ENCODE measurements at regions not wholly inside any gene's neighbourhood (a gene's known extent, or its start where the extent isn't known, plus 50 kb on each side); places are given as distances from the start of the nearest gene placed in this dataset.
A peak's percentile ranks its signal among the peaks of the same experiment; 100 is the strongest.

DNA sequence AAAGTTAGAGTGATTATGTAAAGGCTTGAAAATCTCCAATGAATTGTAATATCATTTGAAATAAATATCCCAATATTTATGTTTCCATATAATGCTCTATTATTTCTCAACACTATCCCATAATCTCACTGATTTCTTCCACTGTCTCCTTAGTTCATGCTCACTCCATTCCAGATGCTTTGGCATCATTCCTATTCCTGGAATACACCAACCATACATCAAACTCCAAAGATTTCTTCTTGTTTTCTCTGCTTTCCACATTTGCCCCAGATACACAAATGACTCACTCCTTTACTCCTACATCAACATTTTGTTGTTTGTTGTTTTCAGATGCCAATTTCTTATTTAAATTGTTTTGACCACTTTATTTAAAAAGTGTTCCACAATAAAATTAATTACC lies 1390.8 kb downstream of the ZPLD1 start:
- no peak overlapping the region for H2BK15ac ChIP-seq (ENCODE audit: low read length)
- no peak overlapping the region for H3K18ac ChIP-seq (ENCODE audit: low read length)
- H3K4me3 ChIP-seq (ENCODE audit: low read length in 2 of 2), result no peak overlapping the region
- H3K27ac ChIP-seq (replicated peaks; ENCODE audit: low read length), result no peak overlapping the region
- H2BK120ac ChIP-seq (ENCODE audit: low read depth, low read length), result no peak overlapping the region
- H3K14ac ChIP-seq (ENCODE audit: low read length), result no peak overlapping the region
- H3K79me1 ChIP-seq (ENCODE audit: low read depth, low read length), result no peaks in the 10 kb centered on the region
- DNase-seq (ENCODE audit: low spot score), result no peak
- H3K4me2 ChIP-seq (ENCODE audit: insufficient read depth, low read length, poor library complexity, severe bottlenecking), result no peak overlapping the region
- H2BK5ac ChIP-seq (ENCODE audit: low read length), result no peak overlapping the region
- no peak overlapping the region for H4K91ac ChIP-seq (ENCODE audit: low read depth, low read length, poor library complexity)
- no peaks in the 10 kb centered on the region for H3K9me3 ChIP-seq (replicated peaks in 1 of 2; ENCODE audit: control insufficient read depth in 2 of 2, insufficient read depth in 1 of 2, low read depth in 1 of 2, low read length in 2 of 2)
- H2AK5ac ChIP-seq (ENCODE audit: low read depth, low read length), result no peak overlapping the region
- peaks cover 0 to 1% of the 10 kb centered on the region in 2 donors for H3K4me1 ChIP-seq (ENCODE audit: control insufficient read depth in 2 of 2, insufficient read depth in 1 of 2, low read depth in 1 of 2, low read length in 2 of 2)
- no peaks in the 10 kb centered on the region for H3K36me3 ChIP-seq (replicated peaks in 1 of 2; ENCODE audit: control insufficient read depth in 2 of 2, insufficient read depth in 2 of 2, low read length in 2 of 2)
- no peak overlapping the region for H3K9ac ChIP-seq (ENCODE audit: low read depth, low read length, poor library complexity)
- H4K8ac ChIP-seq (ENCODE audit: low read depth, low read length), result no peak overlapping the region
- H3K23ac ChIP-seq (ENCODE audit: low read depth, low read length, poor library complexity), result no peak overlapping the region
- no peaks in the 10 kb centered on the region for H3K27me3 ChIP-seq (ENCODE audit: control insufficient read depth in 3 of 3, insufficient read depth in 3 of 3, low read depth in 1 of 3, low read length in 3 of 3)
- no peak overlapping the region for H3K4ac ChIP-seq (ENCODE audit: low read length)
- H2BK12ac ChIP-seq (ENCODE audit: low read length), result no peak overlapping the region
- H2AFZ ChIP-seq (ENCODE audit: low read length), result no peak overlapping the region

DNA sequence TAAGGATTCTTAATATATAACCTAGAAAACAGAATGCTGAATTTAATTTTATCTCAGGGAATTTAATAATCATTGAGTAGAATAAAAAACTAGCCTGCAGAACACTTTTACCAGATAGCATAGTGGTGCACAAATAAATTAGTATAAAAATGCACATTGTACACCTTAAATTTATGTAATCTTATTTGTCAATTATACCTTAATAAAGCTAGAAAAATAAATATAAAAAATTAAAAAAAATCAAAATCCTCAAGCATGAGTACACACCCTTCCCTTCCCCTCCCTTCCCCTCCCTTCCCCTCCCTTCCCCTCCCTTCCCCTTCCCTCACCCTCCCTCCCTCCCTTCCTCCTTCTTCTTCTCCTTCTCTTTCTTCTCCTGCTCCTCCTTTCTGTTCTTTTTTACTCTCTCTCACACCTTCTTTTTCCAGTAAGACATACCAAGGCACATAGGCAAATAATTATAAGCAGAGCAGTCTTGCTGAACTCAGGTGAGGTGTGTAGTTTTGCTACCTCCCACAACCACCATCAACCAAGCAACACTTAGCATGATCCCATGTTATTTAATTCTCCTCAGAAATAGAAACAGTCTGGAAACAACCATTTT lies 1395.0 kb downstream of the ZPLD1 start:
- Histone ChIP-seq H3K4me1 (ENCODE audit: control insufficient read depth in 2 of 2, insufficient read depth in 1 of 2, low read depth in 1 of 2, low read length in 2 of 2) (no peaks in the 10 kb centered on the region), H3K9ac (ENCODE audit: low read depth, low read length, poor library complexity) (no peak overlapping the region), H2AFZ (ENCODE audit: low read length) (no peak overlapping the region), H3K18ac (ENCODE audit: low read length) (no peak overlapping the region), H2BK120ac (ENCODE audit: low read depth, low read length) (no peak overlapping the region), H2BK12ac (ENCODE audit: low read length) (no peak overlapping the region), H4K91ac (ENCODE audit: low read depth, low read length, poor library complexity) (no peak overlapping the region), H3K4ac (ENCODE audit: low read length) (no peak overlapping the region), H2BK5ac (ENCODE audit: low read length) (no peak overlapping the region), H3K36me3 (replicated peaks in 1 of 2; ENCODE audit: control insufficient read depth in 2 of 2, insufficient read depth in 2 of 2, low read length in 2 of 2) (no peaks in the 10 kb centered on the region), H3K4me3 (ENCODE audit: low read length in 2 of 2) (no peak overlapping the region), H3K23ac (ENCODE audit: low read depth, low read length, poor library complexity) (no peak overlapping the region), H4K8ac (ENCODE audit: low read depth, low read length) (no peak overlapping the region), H3K27me3 (ENCODE audit: control insufficient read depth in 3 of 3, insufficient read depth in 3 of 3, low read depth in 1 of 3, low read length in 3 of 3) (no peaks in the 10 kb centered on the region), H3K27ac (replicated peaks; ENCODE audit: low read length) (no peak overlapping the region), H3K4me2 (ENCODE audit: insufficient read depth, low read length, poor library complexity, severe bottlenecking) (no peak overlapping the region), H2AK5ac (ENCODE audit: low read depth, low read length) (no peak overlapping the region), H3K9me3 (replicated peaks in 1 of 2; ENCODE audit: control insufficient read depth in 2 of 2, insufficient read depth in 1 of 2, low read depth in 1 of 2, low read length in 2 of 2) (no peaks in the 10 kb centered on the region), H2BK15ac (ENCODE audit: low read length) (no peak overlapping the region), H3K79me1 (ENCODE audit: low read depth, low read length) (no peaks in the 10 kb centered on the region), H3K14ac (ENCODE audit: low read length) (no peak overlapping the region)
- DNase-seq (ENCODE audit: low spot score), result no peak

DNA sequence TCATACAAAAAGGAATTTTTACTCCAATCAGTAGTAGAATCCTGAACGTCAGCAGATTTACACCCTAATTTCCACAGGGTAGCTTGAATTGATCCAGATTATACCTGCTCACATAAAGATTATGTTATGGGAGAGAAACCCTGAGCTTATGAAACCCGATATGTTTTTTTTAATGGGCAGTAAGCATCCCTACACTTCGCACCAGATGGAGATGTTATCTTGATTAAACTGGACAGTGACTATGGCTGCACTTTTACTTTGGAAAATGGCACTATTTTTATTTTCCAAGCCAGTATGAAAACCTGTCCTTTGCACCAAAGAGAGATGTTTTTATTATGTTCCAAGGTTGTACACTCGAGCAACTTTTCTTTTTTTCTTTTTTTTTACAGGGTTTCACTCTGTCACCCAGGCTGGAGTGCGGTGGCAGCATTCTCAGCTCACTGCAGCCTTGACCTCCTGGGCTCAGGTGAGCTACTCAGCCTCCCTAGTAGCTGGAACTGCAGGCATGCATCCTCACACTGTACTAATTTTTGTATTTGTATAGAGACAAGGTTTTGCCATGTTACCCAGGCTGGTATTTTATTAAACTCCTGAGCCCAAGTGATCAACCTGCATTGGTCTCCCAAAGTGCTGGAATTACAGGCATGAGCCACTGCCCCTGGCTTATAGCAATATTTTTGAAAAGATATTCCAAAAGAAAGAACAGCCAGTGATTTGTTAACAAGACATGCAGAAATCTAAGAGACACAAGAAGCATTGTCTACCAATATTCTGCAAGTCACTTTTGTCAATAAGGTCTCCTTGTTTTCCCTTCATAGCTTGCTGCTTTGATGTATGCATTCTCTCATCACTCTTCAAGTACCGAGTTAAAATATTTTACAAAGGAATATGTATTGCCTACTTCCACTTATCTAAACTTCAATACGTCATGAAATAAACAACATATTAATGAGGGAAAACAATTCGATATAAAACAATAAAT lies 1412.6 kb downstream of the ZPLD1 start:
- no peak overlapping the region for H3K4ac ChIP-seq (ENCODE audit: low read length)
- WGBS, 2 donors (ENCODE audit: extremely low coverage in 2 of 2, insufficient read length in 2 of 2, insufficient replicate concordance in 1 of 2), result no CpG with 5 or more reads among the region's 8 CpGs
- H3K27me3 ChIP-seq (ENCODE audit: control insufficient read depth in 3 of 3, insufficient read depth in 3 of 3, low read depth in 1 of 3, low read length in 3 of 3), result no peaks in the 10 kb centered on the region
- no peak overlapping the region for H3K9ac ChIP-seq (ENCODE audit: low read depth, low read length, poor library complexity)
- H3K18ac ChIP-seq (ENCODE audit: low read length), result no peak overlapping the region
- no peak overlapping the region for H3K4me2 ChIP-seq (ENCODE audit: insufficient read depth, low read length, poor library complexity, severe bottlenecking)
- no peak overlapping the region for H2BK12ac ChIP-seq (ENCODE audit: low read length)
- H3K4me1 ChIP-seq (ENCODE audit: control insufficient read depth in 2 of 2, insufficient read depth in 1 of 2, low read depth in 1 of 2, low read length in 2 of 2), result no peaks in the 10 kb centered on the region
- H2BK120ac ChIP-seq (ENCODE audit: low read depth, low read length), result no peak overlapping the region
- H4K8ac ChIP-seq (ENCODE audit: low read depth, low read length), result no peak overlapping the region
- no peak overlapping the region for H4K91ac ChIP-seq (ENCODE audit: low read depth, low read length, poor library complexity)
- H3K36me3 ChIP-seq (replicated peaks in 1 of 2; ENCODE audit: control insufficient read depth in 2 of 2, insufficient read depth in 2 of 2, low read length in 2 of 2), result no peaks in the 10 kb centered on the region
- H2BK15ac ChIP-seq (ENCODE audit: low read length), result no peak overlapping the region
- no peak overlapping the region for H2AK5ac ChIP-seq (ENCODE audit: low read depth, low read length)
- peak overlapping the region; percentile 15 for H2AFZ ChIP-seq (ENCODE audit: low read length)
- no peak overlapping the region for H3K4me3 ChIP-seq (ENCODE audit: low read length in 2 of 2)
- H2BK5ac ChIP-seq (ENCODE audit: low read length), result no peak overlapping the region
- no peaks in the 10 kb centered on the region for H3K79me1 ChIP-seq (ENCODE audit: low read depth, low read length)
- H3K14ac ChIP-seq (ENCODE audit: low read length), result no peak overlapping the region
- no peaks in the 10 kb centered on the region for H3K9me3 ChIP-seq (replicated peaks in 1 of 2; ENCODE audit: control insufficient read depth in 2 of 2, insufficient read depth in 1 of 2, low read depth in 1 of 2, low read length in 2 of 2)
- no peak overlapping the region for H3K23ac ChIP-seq (ENCODE audit: low read depth, low read length, poor library complexity)
- H3K27ac ChIP-seq (replicated peaks; ENCODE audit: low read length), result no peak overlapping the region
- DNase-seq (ENCODE audit: low spot score), result no peak

DNA sequence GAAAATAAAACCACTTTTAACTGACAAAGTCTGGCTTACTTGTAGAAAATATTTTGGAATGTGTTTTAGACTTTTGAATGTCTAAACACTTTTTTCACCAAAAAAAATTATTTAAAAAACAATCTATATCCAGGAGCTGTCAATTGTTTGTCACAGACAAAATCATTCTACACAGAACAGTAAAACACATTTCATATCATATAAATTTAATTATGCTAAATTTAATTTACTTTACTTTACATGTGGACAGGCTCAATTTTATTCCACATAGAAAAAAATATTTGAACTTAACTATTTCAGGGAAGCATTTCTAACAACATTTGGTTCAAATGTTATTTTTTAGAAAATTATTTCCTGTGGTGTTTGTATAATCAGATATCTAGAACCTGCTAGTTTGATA lies 1417.0 kb downstream of the ZPLD1 start:
- Histone ChIP-seq H2BK15ac (ENCODE audit: low read length) (no peak overlapping the region), H3K4me1 (ENCODE audit: control insufficient read depth in 2 of 2, insufficient read depth in 1 of 2, low read depth in 1 of 2, low read length in 2 of 2) (no peaks in the 10 kb centered on the region), H3K4ac (ENCODE audit: low read length) (no peak overlapping the region), H3K23ac (ENCODE audit: low read depth, low read length, poor library complexity) (no peak overlapping the region), H3K4me2 (ENCODE audit: insufficient read depth, low read length, poor library complexity, severe bottlenecking) (no peak overlapping the region), H3K9me3 (replicated peaks in 1 of 2; ENCODE audit: control insufficient read depth in 2 of 2, insufficient read depth in 1 of 2, low read depth in 1 of 2, low read length in 2 of 2) (no peaks in the 10 kb centered on the region), H3K36me3 (replicated peaks in 1 of 2; ENCODE audit: control insufficient read depth in 2 of 2, insufficient read depth in 2 of 2, low read length in 2 of 2) (no peaks in the 10 kb centered on the region), H3K18ac (ENCODE audit: low read length) (no peak overlapping the region), H3K14ac (ENCODE audit: low read length) (no peak overlapping the region), H3K9ac (ENCODE audit: low read depth, low read length, poor library complexity) (no peak overlapping the region), H2AFZ (ENCODE audit: low read length) (no peak overlapping the region), H2AK5ac (ENCODE audit: low read depth, low read length) (no peak overlapping the region), H4K8ac (ENCODE audit: low read depth, low read length) (no peak overlapping the region), H3K79me1 (ENCODE audit: low read depth, low read length) (no peaks in the 10 kb centered on the region), H2BK12ac (ENCODE audit: low read length) (no peak overlapping the region), H3K27me3 (ENCODE audit: control insufficient read depth in 3 of 3, insufficient read depth in 3 of 3, low read depth in 1 of 3, low read length in 3 of 3) (no peaks in the 10 kb centered on the region), H3K27ac (replicated peaks; ENCODE audit: low read length) (no peak overlapping the region), H2BK120ac (ENCODE audit: low read depth, low read length) (no peak overlapping the region), H2BK5ac (ENCODE audit: low read length) (no peak overlapping the region), H4K91ac (ENCODE audit: low read depth, low read length, poor library complexity) (no peak overlapping the region), H3K4me3 (ENCODE audit: low read length in 2 of 2) (no peak overlapping the region)
- DNase-seq (ENCODE audit: low spot score), result no peak
